ENCODE measurements at regions not wholly inside any gene's neighbourhood (a gene's known extent, or its start where the extent isn't known, plus 50 kb on each side); places are given as distances from the start of the nearest gene placed in this dataset.

DNA sequence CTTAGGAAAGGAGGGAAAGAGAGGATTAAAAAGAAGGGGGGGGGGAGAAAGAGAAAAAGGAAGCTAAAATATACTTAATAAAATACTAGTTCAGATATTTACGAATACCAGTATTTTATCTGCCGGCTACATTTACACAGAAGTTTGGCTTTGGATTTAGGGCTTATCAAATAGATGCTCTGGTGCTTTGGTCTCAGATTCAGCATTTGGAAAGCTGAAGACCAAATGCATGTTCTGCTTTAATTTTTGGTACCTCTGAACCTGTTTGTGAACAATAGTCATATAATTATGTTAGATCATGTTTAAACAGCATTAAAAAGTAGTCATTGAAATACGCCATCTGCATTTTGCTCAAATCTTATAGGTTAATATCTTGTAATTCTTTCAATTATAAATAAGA is 786.0 kb upstream of the CITED2 start:
- no peak for TF ChIP-seq ZNF274 (IDR thresholded peaks at IDR 0.05; ENCODE audit: low read depth, low read length)
- TF ChIP-seq YY1 (IDR thresholded peaks at IDR 0.05; ENCODE audit: insufficient read depth, insufficient read length), result no peak
